K562 (cell line): ENCODE measurements at regions not wholly inside any gene's neighbourhood (a gene's known extent, or its start where the extent isn't known, plus 50 kb on each side); places are given as distances from the start of the nearest gene placed in this dataset.

Experiments
- CGGBP1 ChIP-seq: fragments of 250-450 bp; sonication (Bioruptor Pico); IDR thresholded peaks from 2 replicates; pipeline ENCODE4 v1.9.0; 2021; ENCODE audit warnings: mild to moderate bottlenecking
- CREB1 ChIP-seq, 2 experiments: sonication (generic) in 1 of 2; formaldehyde crosslinking in 1 of 2; IDR thresholded peaks; 2 replicates each; pipeline versions ENCODE4 v1.6.1 to v1.8.0; 2012 to 2022; ENCODE audit warnings: inconsistent platforms in 1 of 2, mild to moderate bottlenecking in 1 of 2, missing genetic modification reagents in 1 of 2, moderate library complexity in 1 of 2
- ELF1 ChIP-seq: fragments of 200-800 bp; sonication (Bioruptor generic); IDR thresholded peaks from 2 replicates; pipeline ENCODE4 v1.6.1; 2016; ENCODE audit warnings: missing genetic modification characterization, missing compliant biosample characterization
- ILK ChIP-seq: fragments of 450-650 bp; IDR thresholded peaks from 2 replicates; pipeline ENCODE4 v1.6.1; 2016; ENCODE audit warnings: missing genetic modification characterization, low read depth, mild to moderate bottlenecking, missing compliant biosample characterization, moderate library complexity, borderline replicate concordance
- IRF9 ChIP-seq: fragments of 450-650 bp; IDR thresholded peaks from 2 replicates; pipeline ENCODE4 v1.6.1; 2016; ENCODE audit warnings: missing biosample characterization, missing genetic modification characterization
- MTF1 ChIP-seq: fragments of 250-450 bp; sonication (Bioruptor Pico); IDR thresholded peaks from 2 replicates; pipeline ENCODE4 v1.9.0; 2021; ENCODE audit warnings: moderate library complexity, mild to moderate bottlenecking, inconsistent platforms, borderline replicate concordance
- NFE2L1 ChIP-seq: fragments of 450-650 bp; IDR thresholded peaks from 2 replicates; pipeline ENCODE4 v1.6.1; 2016; ENCODE audit warnings: missing genetic modification characterization, low read depth, mild to moderate bottlenecking, missing compliant biosample characterization, moderate library complexity, borderline replicate concordance
- NKRF ChIP-seq: fragments of 450-650 bp; IDR thresholded peaks from 2 replicates; pipeline ENCODE4 v1.6.1; 2016; ENCODE audit warnings: borderline replicate concordance
- PATZ1 ChIP-seq: fragments of 250-450 bp; sonication (Bioruptor Pico); IDR thresholded peaks from 2 replicates; pipeline ENCODE4 v1.5.0; 2020; ENCODE audit warnings: mild to moderate bottlenecking, borderline replicate concordance
- RBBP5 ChIP-seq: fragments of 200-600 bp; sonication (generic); IDR thresholded peaks from 2 replicates; pipeline ENCODE4 v1.6.1; 2012; ENCODE audit warnings: borderline replicate concordance, mild to moderate bottlenecking, low read length, control low read depth, inconsistent platforms; ENCODE audit not compliant: insufficient read depth, poor library complexity, severe bottlenecking
- RNF219 ChIP-seq: fragments of 250-450 bp; sonication (Bioruptor Pico); IDR thresholded peaks from 2 replicates; pipeline ENCODE4 v1.5.0; 2022; ENCODE audit warnings: mild to moderate bottlenecking
- TCF3 ChIP-seq: sonication (generic); formaldehyde crosslinking; IDR thresholded peaks from 2 replicates; pipeline ENCODE4 v1.4.0; 2020; ENCODE audit warnings: mild to moderate bottlenecking, missing genetic modification reagents
- TCFL5 ChIP-seq: fragments of 250-450 bp; sonication (Bioruptor Pico); conservative IDR thresholded peaks from 2 replicates; pipeline ENCODE4 v1.6.1; 2021; ENCODE audit warnings: mild to moderate bottlenecking, moderate library complexity, matching md5 sums
- THAP12 ChIP-seq: fragments of 250-450 bp; sonication (Bioruptor Pico); IDR thresholded peaks from 2 replicates; pipeline ENCODE4 v1.9.0; 2021; ENCODE audit warnings: mild to moderate bottlenecking, inconsistent platforms
- ZEB2 ChIP-seq: fragments of 450-650 bp; IDR thresholded peaks from 2 replicates; pipeline ENCODE4 v1.6.1; 2016
- ZNF253 ChIP-seq: fragments of 250-450 bp; sonication (Bioruptor Pico); conservative IDR thresholded peaks from 2 replicates; pipeline ENCODE4 v1.6.1; 2021; ENCODE audit warnings: mild to moderate bottlenecking
- ZNF57 ChIP-seq: fragments of 450-650 bp; formaldehyde crosslinking; IDR thresholded peaks from 2 replicates; pipeline ENCODE4 v1.4.0; 2020; ENCODE audit warnings: mild to moderate bottlenecking, moderate library complexity

- TF ChIP-seq CGGBP1 (CRISPR knock-in tag): no peak
- peak; percentile 81 for TF ChIP-seq TCF3 (CRISPR knock-in tag)
- no peak for TF ChIP-seq RBBP5
- no peak for TF ChIP-seq IRF9 (tag)
- TF ChIP-seq NKRF: no peak
- TF ChIP-seq ZEB2: no peak
- no peak for TF ChIP-seq ZNF57
- TF ChIP-seq PATZ1 (CRISPR knock-in tag): no peak
- TF ChIP-seq THAP12 (CRISPR knock-in tag): no peak
- no peak for TF ChIP-seq ELF1 (tag)
- TF ChIP-seq ILK (tag): no peak
- TF ChIP-seq TCFL5 (CRISPR knock-in tag): no peak
- TF ChIP-seq RNF219 (CRISPR knock-in tag): no peak
- TF ChIP-seq CREB1 (IDR thresholded peaks at IDR 0.05): no peak
- TF ChIP-seq CREB1 (CRISPR knock-in tag; IDR thresholded peaks at IDR 0.05): no peak
- TF ChIP-seq MTF1 (CRISPR knock-in tag): no peak
- TF ChIP-seq ZNF253 (CRISPR knock-in tag): no peak
- no peak for TF ChIP-seq NFE2L1 (tag)
These were observed 502.6 kb downstream of the TMEM114 start (continued) for GRCh38 chr16:8087597-8088289.
